ENCODE measurements at regions not wholly inside any gene's neighbourhood (a gene's known extent, or its start where the extent isn't known, plus 50 kb on each side); places are given as distances from the start of the nearest gene placed in this dataset.

DNA sequence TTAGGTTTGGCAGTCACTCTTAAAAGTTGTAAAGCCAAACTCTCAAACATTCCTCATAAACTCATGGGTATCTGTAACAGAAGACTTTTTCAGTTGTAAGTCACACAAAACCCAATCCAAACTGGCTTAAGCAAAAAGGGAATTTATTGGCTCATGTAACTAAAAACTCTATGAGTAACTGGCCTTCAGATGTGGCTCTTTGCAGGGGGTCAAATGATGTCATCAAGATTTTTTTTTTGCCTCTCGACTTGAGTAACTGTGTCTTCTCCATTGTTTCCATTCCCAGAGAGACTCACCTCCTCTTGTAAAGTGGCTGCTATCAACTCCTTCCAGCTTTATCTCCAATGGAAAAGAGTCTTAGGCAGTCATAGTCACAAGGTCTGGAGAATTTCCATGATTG lies 645.0 kb downstream of the DHX35 start:
- Histone ChIP-seq H3K9me3 (no peaks in the 10 kb centered on the region), H3K4me1 (ENCODE audit: control insufficient read depth in 1 of 2, insufficient read depth in 1 of 2, low read depth in 1 of 2, low read length in 1 of 2) (no peaks in the 10 kb centered on the region), H3K36me3 (no peaks in the 10 kb centered on the region), H3K4me3 (ENCODE audit: low read depth in 1 of 2, low read length in 1 of 2) (no peak overlapping the region), H3K27ac (no peak overlapping the region), H3K27me3 (no peaks in the 10 kb centered on the region)
- TF ChIP-seq CTCF (IDR thresholded peaks at IDR 0.05) = no peak

DNA sequence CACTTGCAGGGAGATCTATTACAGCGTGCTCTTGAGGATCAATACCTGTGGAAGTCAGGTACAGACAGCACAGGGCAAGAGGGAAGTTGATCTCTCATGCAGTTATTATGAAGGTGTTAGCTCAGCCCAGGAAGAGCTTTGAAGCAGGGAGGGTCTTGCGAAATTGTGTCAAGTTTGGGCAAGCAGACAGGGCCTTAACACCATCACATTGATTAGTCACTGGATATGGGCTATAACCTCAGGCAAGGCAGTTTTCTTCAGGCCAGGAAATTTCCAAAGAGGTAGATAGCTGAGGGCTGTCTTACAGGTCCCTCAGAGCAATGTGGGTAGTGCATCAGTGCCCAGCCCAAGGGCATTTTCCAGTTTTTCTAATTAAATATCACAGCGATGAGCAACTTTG lies 643.8 kb downstream of the DHX35 start:
- H3K36me3 ChIP-seq = no peaks in the 10 kb centered on the region
- no peak overlapping the region for H3K4me3 ChIP-seq (ENCODE audit: low read depth in 1 of 2, low read length in 1 of 2)
- no peaks in the 10 kb centered on the region for H3K27me3 ChIP-seq
- no peak for TF ChIP-seq CTCF (IDR thresholded peaks at IDR 0.05)
- no peaks in the 10 kb centered on the region for H3K9me3 ChIP-seq
- no peak overlapping the region for H3K27ac ChIP-seq
- no peaks in the 10 kb centered on the region for H3K4me1 ChIP-seq (ENCODE audit: control insufficient read depth in 1 of 2, insufficient read depth in 1 of 2, low read depth in 1 of 2, low read length in 1 of 2)

DNA sequence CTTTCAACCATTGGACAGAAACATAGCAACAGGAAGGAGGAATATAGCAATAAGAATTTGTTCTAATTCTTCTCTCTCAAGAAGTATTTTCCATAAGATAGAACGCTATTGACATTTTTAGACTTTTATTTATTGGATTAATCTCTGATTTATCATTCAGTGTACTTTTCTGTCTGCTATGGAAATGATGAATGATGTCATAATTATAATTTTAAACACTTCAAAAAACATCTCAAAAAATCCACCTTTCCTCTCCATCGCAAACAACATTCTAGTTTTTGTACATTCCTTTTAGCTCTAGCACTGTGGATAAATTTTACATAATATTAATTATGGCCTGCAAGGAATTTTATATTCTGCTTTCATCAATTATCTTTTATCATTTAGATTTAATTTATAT lies 643.2 kb downstream of the DHX35 start:
- TF ChIP-seq CTCF (IDR thresholded peaks at IDR 0.05) = no peak
- Histone ChIP-seq H3K9me3 (no peaks in the 10 kb centered on the region), H3K4me3 (ENCODE audit: low read depth in 1 of 2, low read length in 1 of 2) (no peak overlapping the region)

DNA sequence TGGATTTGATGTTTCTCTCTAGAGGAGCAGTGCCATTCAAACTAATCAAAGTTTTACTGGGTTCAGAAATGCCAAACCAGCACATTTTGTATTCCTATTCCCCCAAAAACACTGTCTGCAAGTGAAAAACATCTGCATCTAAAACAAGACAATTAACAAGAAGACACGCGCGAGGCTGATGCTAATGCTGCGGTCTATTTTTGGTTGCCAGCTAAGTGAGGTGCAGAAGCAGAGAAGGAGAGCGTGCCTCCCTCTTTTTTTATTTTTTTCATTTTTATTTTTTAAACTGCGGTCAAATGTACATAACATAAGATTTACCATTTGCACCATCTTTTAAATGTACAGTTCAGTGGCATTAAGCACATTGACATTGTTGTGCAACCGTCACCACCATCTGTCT lies 641.1 kb downstream of the DHX35 start:
- Histone ChIP-seq H3K4me3 (ENCODE audit: low read depth in 1 of 2, low read length in 1 of 2) (no peak overlapping the region), H3K27me3 (no peaks in the 10 kb centered on the region), H3K27ac (no peak overlapping the region), H3K9me3 (no peaks in the 10 kb centered on the region), H3K36me3 (no peaks in the 10 kb centered on the region), H3K4me1 (ENCODE audit: control insufficient read depth in 1 of 2, insufficient read depth in 1 of 2, low read depth in 1 of 2, low read length in 1 of 2) (no peaks in the 10 kb centered on the region)
- TF ChIP-seq CTCF (IDR thresholded peaks at IDR 0.05) = no peak

More for the DNA sequence above, 643.2 kb downstream of the DHX35 start:
- Histone ChIP-seq H3K27me3 (no peaks in the 10 kb centered on the region), H3K36me3 (no peaks in the 10 kb centered on the region), H3K27ac (no peak overlapping the region), H3K4me1 (ENCODE audit: control insufficient read depth in 1 of 2, insufficient read depth in 1 of 2, low read depth in 1 of 2, low read length in 1 of 2) (no peaks in the 10 kb centered on the region)

GRCh38 chr20:39602649-39603048 lies 640.5 kb downstream of the DHX35 start:
- Histone ChIP-seq H3K36me3 (no peaks in the 10 kb centered on the region), H3K4me1 (ENCODE audit: control insufficient read depth in 1 of 2, insufficient read depth in 1 of 2, low read depth in 1 of 2, low read length in 1 of 2) (no peaks in the 10 kb centered on the region), H3K9me3 (no peaks in the 10 kb centered on the region), H3K27me3 (no peaks in the 10 kb centered on the region), H3K27ac (no peak overlapping the region), H3K4me3 (ENCODE audit: low read depth in 1 of 2, low read length in 1 of 2) (no peak overlapping the region)
- no peak for TF ChIP-seq CTCF (IDR thresholded peaks at IDR 0.05)

GRCh38 chr20:39600871-39601270 lies 638.7 kb downstream of the DHX35 start:
- Histone ChIP-seq H3K36me3 (no peaks in the 10 kb centered on the region), H3K4me3 (ENCODE audit: low read depth in 1 of 2, low read length in 1 of 2) (no peak overlapping the region), H3K4me1 (ENCODE audit: control insufficient read depth in 1 of 2, insufficient read depth in 1 of 2, low read depth in 1 of 2, low read length in 1 of 2) (no peaks in the 10 kb centered on the region), H3K27ac (no peak overlapping the region), H3K9me3 (no peaks in the 10 kb centered on the region), H3K27me3 (no peaks in the 10 kb centered on the region)
- TF ChIP-seq CTCF (IDR thresholded peaks at IDR 0.05) = no peak

All from neutrophil (primary cell).